HEK293T (cell line): ENCODE measurements at regions not wholly inside any gene's neighbourhood (a gene's known extent, or its start where the extent isn't known, plus 50 kb on each side); places are given as distances from the start of the nearest gene placed in this dataset.

ENCODE experiments used
- CTCF ChIA-PET: fragments of 350-600 bp; formaldehyde crosslinking; extraction: SDS; loops from one replicate; lab custom pipeline; 2021; ENCODE audit warnings: antibody characterized with exemption, inconsistent platforms; lab: Yijun Ruan, JAX
- POLR2A ChIA-PET: fragments of 350-600 bp; formaldehyde crosslinking; extraction: SDS; loops from one replicate; lab custom pipeline; 2020; ENCODE audit warnings: antibody characterized with exemption, inconsistent platforms; lab: Yijun Ruan, JAX
- DNase-seq: peaks from one replicate; pipeline ENCODE4 v3.0.0; 2012; ENCODE audit warnings: mixed read lengths; ENCODE audit errors: extremely low spot score
- ARNT ChIP-seq: fragments of 450-650 bp; IDR thresholded peaks from 2 replicates; pipeline ENCODE4 v1.6.1; 2017; ENCODE audit warnings: mild to moderate bottlenecking
- BHLHE40 ChIP-seq: fragments of 450-650 bp; IDR thresholded peaks from 2 replicates; pipeline ENCODE4 v1.6.1; 2016; ENCODE audit warnings: mild to moderate bottlenecking, moderate library complexity, borderline replicate concordance
- CTBP1 ChIP-seq: fragments of 450-650 bp; IDR thresholded peaks from 2 replicates; pipeline ENCODE4 v1.6.1; 2016; ENCODE audit warnings: borderline replicate concordance
- ELF4 ChIP-seq: fragments of 450-650 bp; IDR thresholded peaks from 2 replicates; pipeline ENCODE4 v1.6.1; 2017; ENCODE audit warnings: antibody characterized with exemption
- FOXA1 ChIP-seq: fragments of 450-650 bp; IDR thresholded peaks from 2 replicates; pipeline ENCODE4 v1.6.1; 2016; ENCODE audit warnings: mild to moderate bottlenecking
- FOXK2 ChIP-seq: fragments of 450-650 bp; IDR thresholded peaks from 2 replicates; pipeline ENCODE4 v1.6.1; 2016; ENCODE audit warnings: mild to moderate bottlenecking
- FOXM1 ChIP-seq: fragments of 450-650 bp; IDR thresholded peaks from 2 replicates; pipeline ENCODE4 v1.6.1; 2017; ENCODE audit warnings: mild to moderate bottlenecking, borderline replicate concordance
- HDGF ChIP-seq: fragments of 450-650 bp; IDR thresholded peaks from 2 replicates; pipeline ENCODE4 v1.6.1; 2017; ENCODE audit warnings: antibody characterized with exemption, borderline replicate concordance
- L3MBTL2 ChIP-seq: fragments of 450-650 bp; conservative IDR thresholded peaks from 2 replicates; pipeline ENCODE4 v1.6.1; 2016; ENCODE audit warnings: mild to moderate bottlenecking
- LEF1 ChIP-seq: fragments of 450-650 bp; IDR thresholded peaks from 2 replicates; pipeline ENCODE4 v1.6.1; 2017; ENCODE audit warnings: mild to moderate bottlenecking, borderline replicate concordance
- NFRKB ChIP-seq: fragments of 450-650 bp; IDR thresholded peaks from 2 replicates; pipeline ENCODE4 v1.6.1; 2016; ENCODE audit warnings: mild to moderate bottlenecking, moderate library complexity
- SP1 ChIP-seq: fragments of 450-650 bp; IDR thresholded peaks from 2 replicates; pipeline ENCODE4 v1.6.1; 2017
- SUZ12 ChIP-seq: fragments of 450-650 bp; IDR thresholded peaks from 2 replicates; pipeline ENCODE4 v1.6.1; 2016; ENCODE audit warnings: mild to moderate bottlenecking
- TARDBP ChIP-seq: fragments of 450-650 bp; IDR thresholded peaks from 2 replicates; pipeline ENCODE4 v1.6.1; 2016
- ZNF384 ChIP-seq: fragments of 450-650 bp; IDR thresholded peaks from 2 replicates; pipeline ENCODE4 v1.6.1; 2016
- TF ChIP-seq, protein P1 (sequence below): fragments of 450-650 bp; IDR thresholded peaks from 2 replicates; pipeline ENCODE4 v1.6.1; 2016

GRCh38 chr3:150296966-150297365 is 111.1 kb upstream of the TSC22D2 start:
- no peak for TF ChIP-seq SUZ12
- no peak for TF ChIP-seq TARDBP
- TF ChIP-seq, protein P1, sequence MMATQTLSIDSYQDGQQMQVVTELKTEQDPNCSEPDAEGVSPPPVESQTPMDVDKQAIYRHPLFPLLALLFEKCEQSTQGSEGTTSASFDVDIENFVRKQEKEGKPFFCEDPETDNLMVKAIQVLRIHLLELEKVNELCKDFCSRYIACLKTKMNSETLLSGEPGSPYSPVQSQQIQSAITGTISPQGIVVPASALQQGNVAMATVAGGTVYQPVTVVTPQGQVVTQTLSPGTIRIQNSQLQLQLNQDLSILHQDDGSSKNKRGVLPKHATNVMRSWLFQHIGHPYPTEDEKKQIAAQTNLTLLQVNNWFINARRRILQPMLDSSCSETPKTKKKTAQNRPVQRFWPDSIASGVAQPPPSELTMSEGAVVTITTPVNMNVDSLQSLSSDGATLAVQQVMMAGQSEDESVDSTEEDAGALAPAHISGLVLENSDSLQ = no peak
- no peak for DNase-seq
- ChIA-PET POLR2A (interaction anchor here (0.8 kb wide), 1 partner anchor 11 kb away, joined by 3 read pairs; no protein-coding TSS in a partner anchor), CTCF (no interaction called here)

DNA sequence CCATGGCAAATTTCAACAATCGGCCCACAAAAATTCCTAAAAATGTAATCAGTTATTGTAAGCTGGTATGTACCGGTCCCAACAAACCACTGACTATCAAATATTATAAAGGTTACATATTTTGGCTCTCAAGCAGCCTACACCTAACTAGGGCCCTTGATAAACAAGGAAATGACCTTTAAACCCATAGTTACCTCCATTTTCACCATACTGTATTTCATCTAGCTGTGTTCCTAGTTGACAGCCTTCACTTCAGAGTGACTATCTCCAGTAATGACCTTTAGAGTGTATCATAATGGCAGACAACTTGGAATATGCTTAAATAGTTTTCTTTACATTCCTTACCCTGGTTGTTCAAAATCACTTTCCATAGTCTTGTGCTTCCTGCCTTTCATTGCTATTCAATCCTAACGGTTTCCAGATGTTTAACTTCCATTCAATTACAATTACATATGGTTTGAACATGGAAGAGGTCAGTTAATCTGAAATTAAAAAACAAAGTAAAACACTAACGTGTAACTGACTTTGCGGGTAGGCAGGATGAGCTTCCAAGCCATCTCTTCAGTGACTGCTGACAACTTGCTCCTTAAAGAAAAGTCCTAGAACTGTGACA is 111.9 kb upstream of the TSC22D2 start:
- ChIA-PET CTCF (interaction anchor here (1.2 kb wide), 1 partner anchor 8 kb away, joined by 3 read pairs; no protein-coding TSS in a partner anchor), POLR2A (no interaction called here)
- DNase-seq = no peak
- TF ChIP-seq BHLHE40 (no peak), NFRKB (no peak), FOXM1 (no peak), FOXA1 (no peak), SP1 (no peak), FOXK2 (no peak), SUZ12 (no peak), LEF1 (no peak)

DNA sequence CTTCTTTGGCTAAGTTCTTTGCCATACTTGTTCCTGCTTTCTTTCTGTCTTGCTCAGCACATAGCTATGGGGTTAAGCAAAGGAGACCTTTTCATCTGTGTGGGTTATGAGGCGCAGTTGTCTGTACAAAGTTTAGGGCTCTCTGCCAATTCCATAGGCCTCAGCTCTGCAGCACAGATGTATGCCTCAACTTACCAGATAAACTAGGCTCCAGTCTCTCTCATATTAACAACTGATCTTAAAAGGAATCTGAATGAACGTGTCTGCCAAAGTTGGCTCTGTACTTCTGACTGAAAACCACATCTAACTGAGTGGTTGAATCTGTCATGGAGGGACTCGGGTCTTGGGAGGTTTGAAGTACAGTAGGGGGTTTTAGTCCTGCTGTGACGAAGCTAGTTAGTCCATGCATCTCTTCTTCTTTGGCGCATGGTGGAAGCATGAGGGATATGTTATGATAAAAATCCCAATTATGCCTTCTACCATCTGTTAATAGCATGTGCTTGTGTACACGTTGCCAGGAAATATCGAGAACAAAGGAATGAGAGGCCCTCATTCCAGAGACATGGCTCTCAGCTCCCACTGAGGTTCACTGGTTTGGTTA is 114.6 kb upstream of the TSC22D2 start:
- CTCF ChIA-PET = interaction anchor here (1.0 kb wide), 1 partner anchor 66 kb away, joined by 5 read pairs; no protein-coding TSS in a partner anchor
- TF ChIP-seq FOXK2 = no peak
- TF ChIP-seq SP1 = no peak
- TF ChIP-seq HDGF = no peak
- no peak for TF ChIP-seq L3MBTL2
- no peak for TF ChIP-seq NFRKB
- no peak for TF ChIP-seq LEF1
- no peak for TF ChIP-seq ARNT
- TF ChIP-seq ZNF384 = no peak
- TF ChIP-seq, protein P1 = no peak
- TF ChIP-seq SUZ12 = no peak
- no peak for TF ChIP-seq CTBP1
- no peak for TF ChIP-seq TARDBP
- no peak for TF ChIP-seq BHLHE40
- TF ChIP-seq ELF4 = no peak
- no peak for TF ChIP-seq FOXM1
- TF ChIP-seq FOXA1 = no peak
- POLR2A ChIA-PET = no interaction called here
- DNase-seq = no peak

DNA sequence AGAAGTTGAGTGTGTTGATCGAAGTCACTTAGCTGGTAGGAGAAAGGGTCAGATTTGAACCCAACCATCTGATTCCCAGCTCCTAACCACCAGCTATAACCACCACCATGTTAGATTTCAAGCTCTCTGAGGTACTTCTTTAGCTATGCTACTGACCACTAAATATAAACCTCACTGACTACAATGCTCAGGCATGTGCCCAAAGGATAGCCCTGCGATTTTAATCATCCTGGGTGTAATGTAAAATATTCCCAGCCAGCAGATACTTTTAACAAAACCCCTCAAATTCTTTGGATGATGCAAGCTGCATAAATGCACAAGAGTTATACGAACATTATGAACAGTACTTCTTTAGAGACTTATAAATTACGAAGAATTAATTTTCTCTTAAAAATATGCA is 115.2 kb upstream of the TSC22D2 start:
- no peak for DNase-seq
- POLR2A ChIA-PET = no interaction called here
- CTCF ChIA-PET = interaction anchor here (1.0 kb wide), 1 partner anchor 65 kb away, joined by 5 read pairs; no protein-coding TSS in a partner anchor
- TF ChIP-seq BHLHE40 (no peak), FOXA1 (no peak), HDGF (no peak), SUZ12 (no peak), L3MBTL2 (no peak), FOXM1 (no peak), TARDBP (no peak), ARNT (no peak), SP1 (no peak), LEF1 (no peak), CTBP1 (no peak), FOXK2 (no peak), ELF4 (no peak), ZNF384 (no peak), NFRKB (no peak)
- TF ChIP-seq, protein P1 = no peak

- TF ChIP-seq FOXM1 (no peak), BHLHE40 (no peak), FOXA1 (no peak), FOXK2 (no peak), NFRKB (no peak), LEF1 (no peak)
- TF ChIP-seq, protein P1 = no peak
- POLR2A ChIA-PET = no interaction called here
- CTCF ChIA-PET = interaction anchor here (1.1 kb wide), 1 partner anchor 204 kb away, joined by 5 read pairs; no protein-coding TSS in a partner anchor
- DNase-seq = no peak
Observed at GRCh38 chr3:150291515-150291914, 116.6 kb upstream of the TSC22D2 start.
